Panc1 (cell line): ENCODE measurements at regions not wholly inside any gene's neighbourhood (a gene's known extent, or its start where the extent isn't known, plus 50 kb on each side); places are given as distances from the start of the nearest gene placed in this dataset.

Source experiments
- CTCF ChIP-seq: fragments of 450-650 bp; IDR thresholded peaks from 2 replicates; pipeline ENCODE4 v1.5.1; 2017; ENCODE audit warnings: mild to moderate bottlenecking
- POLR2AphosphoS5 ChIP-seq: IDR thresholded peaks from 2 replicates; pipeline ENCODE4 v1.6.1; 2012; ENCODE audit warnings: mild to moderate bottlenecking, low read depth, low read length, moderate library complexity
- SIN3A ChIP-seq: IDR thresholded peaks from 2 replicates; pipeline ENCODE4 v1.6.1; 2012; ENCODE audit warnings: low read depth, mild to moderate bottlenecking, low read length, moderate library complexity, borderline replicate concordance; ENCODE audit not compliant: insufficient read depth
- TCF7L2 ChIP-seq: IDR thresholded peaks from 2 replicates; pipeline ENCODE4 v1.6.1; 2011; ENCODE audit warnings: mild to moderate bottlenecking, low read depth, low read length, inconsistent platforms
- TF ChIP-seq, protein P1 (sequence below), 2 experiments: IDR thresholded peaks; 2 replicates each; pipeline ENCODE4 v1.6.1; 2011 to 2012; ENCODE audit warnings: low read depth in 2 of 2, control low read depth in 1 of 2, low read length in 1 of 2, mild to moderate bottlenecking in 1 of 2, moderate library complexity in 1 of 2; ENCODE audit not compliant: insufficient read depth in 1 of 2

GRCh38 chr5:163889369-163889768 is 383.9 kb downstream of the MAT2B start:
- TF ChIP-seq CTCF = no peak
- no peak for TF ChIP-seq POLR2AphosphoS5
- TF ChIP-seq, protein P1, sequence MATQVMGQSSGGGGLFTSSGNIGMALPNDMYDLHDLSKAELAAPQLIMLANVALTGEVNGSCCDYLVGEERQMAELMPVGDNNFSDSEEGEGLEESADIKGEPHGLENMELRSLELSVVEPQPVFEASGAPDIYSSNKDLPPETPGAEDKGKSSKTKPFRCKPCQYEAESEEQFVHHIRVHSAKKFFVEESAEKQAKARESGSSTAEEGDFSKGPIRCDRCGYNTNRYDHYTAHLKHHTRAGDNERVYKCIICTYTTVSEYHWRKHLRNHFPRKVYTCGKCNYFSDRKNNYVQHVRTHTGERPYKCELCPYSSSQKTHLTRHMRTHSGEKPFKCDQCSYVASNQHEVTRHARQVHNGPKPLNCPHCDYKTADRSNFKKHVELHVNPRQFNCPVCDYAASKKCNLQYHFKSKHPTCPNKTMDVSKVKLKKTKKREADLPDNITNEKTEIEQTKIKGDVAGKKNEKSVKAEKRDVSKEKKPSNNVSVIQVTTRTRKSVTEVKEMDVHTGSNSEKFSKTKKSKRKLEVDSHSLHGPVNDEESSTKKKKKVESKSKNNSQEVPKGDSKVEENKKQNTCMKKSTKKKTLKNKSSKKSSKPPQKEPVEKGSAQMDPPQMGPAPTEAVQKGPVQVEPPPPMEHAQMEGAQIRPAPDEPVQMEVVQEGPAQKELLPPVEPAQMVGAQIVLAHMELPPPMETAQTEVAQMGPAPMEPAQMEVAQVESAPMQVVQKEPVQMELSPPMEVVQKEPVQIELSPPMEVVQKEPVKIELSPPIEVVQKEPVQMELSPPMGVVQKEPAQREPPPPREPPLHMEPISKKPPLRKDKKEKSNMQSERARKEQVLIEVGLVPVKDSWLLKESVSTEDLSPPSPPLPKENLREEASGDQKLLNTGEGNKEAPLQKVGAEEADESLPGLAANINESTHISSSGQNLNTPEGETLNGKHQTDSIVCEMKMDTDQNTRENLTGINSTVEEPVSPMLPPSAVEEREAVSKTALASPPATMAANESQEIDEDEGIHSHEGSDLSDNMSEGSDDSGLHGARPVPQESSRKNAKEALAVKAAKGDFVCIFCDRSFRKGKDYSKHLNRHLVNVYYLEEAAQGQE (IDR thresholded peaks at IDR 0.05; ENCODE audit: insufficient read depth in 1 of 2, low read depth in 2 of 2, low read length in 1 of 2) = no peak
- no peak for TF ChIP-seq TCF7L2
- no peak for TF ChIP-seq SIN3A
